ENCODE measurements at regions not wholly inside any gene's neighbourhood (a gene's known extent, or its start where the extent isn't known, plus 50 kb on each side); places are given as distances from the start of the nearest gene placed in this dataset.

DNA sequence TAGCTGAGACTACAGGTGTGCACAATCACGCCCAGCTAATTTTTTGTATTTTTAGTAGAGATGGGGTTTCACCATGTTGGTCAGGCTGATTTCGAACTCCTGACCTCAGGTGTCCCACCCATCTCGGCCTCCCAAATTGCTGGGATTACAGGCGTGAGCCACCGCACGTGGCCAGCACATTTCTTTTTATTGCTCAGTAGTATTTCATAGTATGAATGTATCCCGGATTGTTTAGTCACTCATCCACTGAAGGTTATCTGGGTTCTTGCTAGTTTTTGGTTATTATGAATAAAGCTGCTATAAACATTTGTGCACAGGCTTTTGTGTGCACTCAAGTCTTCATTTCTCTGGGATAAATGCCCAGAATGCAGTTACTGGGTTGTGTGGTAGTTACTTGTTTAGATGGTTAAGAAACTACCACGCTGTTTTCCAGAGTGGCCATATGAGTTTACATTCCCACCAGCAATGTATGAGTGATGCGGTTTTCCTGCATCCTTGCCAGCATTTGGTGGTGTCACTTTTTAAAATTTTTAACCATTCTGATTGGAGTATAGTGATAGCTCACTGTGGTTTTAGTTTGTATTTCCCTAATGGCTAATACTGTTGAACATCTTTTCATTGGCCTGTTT is 275.8 kb upstream of the LYZL1 start:
- ATAC-seq, result no peak
- no peak for DNase-seq
- Histone ChIP-seq H3K4me3 (no peak overlapping the region), H3K27me3 (no peaks in the 10 kb centered on the region), H3K36me3 (replicated peaks in 1 of 2; ENCODE audit: insufficient read depth in 1 of 2, low read depth in 2 of 2) (no peaks in the 10 kb centered on the region), H3K27ac (no peak overlapping the region), H3K9me3 (no peaks in the 10 kb centered on the region), H3K4me1 (peaks cover 7% of the 10 kb centered on the region)
- TF ChIP-seq, protein P1, sequence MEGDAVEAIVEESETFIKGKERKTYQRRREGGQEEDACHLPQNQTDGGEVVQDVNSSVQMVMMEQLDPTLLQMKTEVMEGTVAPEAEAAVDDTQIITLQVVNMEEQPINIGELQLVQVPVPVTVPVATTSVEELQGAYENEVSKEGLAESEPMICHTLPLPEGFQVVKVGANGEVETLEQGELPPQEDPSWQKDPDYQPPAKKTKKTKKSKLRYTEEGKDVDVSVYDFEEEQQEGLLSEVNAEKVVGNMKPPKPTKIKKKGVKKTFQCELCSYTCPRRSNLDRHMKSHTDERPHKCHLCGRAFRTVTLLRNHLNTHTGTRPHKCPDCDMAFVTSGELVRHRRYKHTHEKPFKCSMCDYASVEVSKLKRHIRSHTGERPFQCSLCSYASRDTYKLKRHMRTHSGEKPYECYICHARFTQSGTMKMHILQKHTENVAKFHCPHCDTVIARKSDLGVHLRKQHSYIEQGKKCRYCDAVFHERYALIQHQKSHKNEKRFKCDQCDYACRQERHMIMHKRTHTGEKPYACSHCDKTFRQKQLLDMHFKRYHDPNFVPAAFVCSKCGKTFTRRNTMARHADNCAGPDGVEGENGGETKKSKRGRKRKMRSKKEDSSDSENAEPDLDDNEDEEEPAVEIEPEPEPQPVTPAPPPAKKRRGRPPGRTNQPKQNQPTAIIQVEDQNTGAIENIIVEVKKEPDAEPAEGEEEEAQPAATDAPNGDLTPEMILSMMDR (IDR thresholded peaks at IDR 0.05), result no peak
- no peak for TF ChIP-seq POLR2A (IDR thresholded peaks at IDR 0.05)
- intact Hi-C loops (cut with DNase I), result no loop called here
- WGBS, 2 donors, result 63 to 65% methylated on average over 9 of the region's 9 CpGs

DNA sequence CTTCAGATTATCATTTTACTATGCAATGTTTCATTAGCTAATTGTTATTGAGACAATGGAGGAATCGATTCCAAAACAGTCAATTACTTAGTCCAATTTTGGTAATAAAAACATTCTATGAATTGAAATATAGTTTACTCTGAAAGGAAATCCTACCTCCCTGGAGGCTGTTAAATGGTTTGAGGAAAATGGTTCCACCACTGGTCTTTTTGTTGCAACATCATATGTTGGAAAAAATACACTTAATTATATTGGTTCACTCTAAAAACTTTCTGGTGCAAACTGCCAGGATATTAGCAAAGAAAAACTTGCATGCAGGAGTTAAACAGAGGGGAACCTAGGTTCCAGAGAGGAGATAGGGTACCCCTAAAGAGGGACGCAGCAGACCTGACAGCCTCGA is 267.3 kb upstream of the LYZL1 start:
- H3K36me3 ChIP-seq (replicated peaks in 1 of 2; ENCODE audit: insufficient read depth in 1 of 2, low read depth in 2 of 2), result no peaks in the 10 kb centered on the region
- no peak overlapping the region for H3K27ac ChIP-seq
- no peaks in the 10 kb centered on the region for H3K4me1 ChIP-seq
- no peaks in the 10 kb centered on the region for H3K9me3 ChIP-seq
- DNase-seq, result no peak
- no peak overlapping the region for H3K4me3 ChIP-seq
- intact Hi-C loops (cut with DNase I), result no loop called here
- H3K27me3 ChIP-seq, result no peaks in the 10 kb centered on the region
- no peak for TF ChIP-seq POLR2A (IDR thresholded peaks at IDR 0.05)
- TF ChIP-seq, protein P1 (IDR thresholded peaks at IDR 0.05), result no peak
- WGBS, 2 donors, result 68 to 73% methylated on average over 3 of the region's 3 CpGs
- no peak for ATAC-seq

DNA sequence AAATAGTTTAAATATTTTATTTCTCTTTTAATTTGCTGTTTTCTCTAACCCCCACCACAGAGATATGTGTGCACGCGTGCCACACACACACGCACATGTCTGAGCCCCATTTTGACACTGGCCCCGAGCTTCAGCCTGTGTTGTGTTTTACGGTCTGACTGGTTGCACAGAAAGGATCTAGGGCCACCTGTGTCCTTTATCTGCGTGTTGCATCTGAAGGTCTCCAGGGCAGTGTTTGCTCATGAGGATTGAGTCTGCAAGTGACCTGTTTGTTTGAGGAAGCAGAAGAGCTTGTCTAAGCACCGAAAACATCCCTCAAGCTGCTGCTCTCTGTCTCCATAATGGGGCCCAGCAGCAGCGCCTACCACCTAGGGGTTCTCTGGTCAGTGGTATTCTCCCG is 266.4 kb upstream of the LYZL1 start:
- no peaks in the 10 kb centered on the region for H3K27me3 ChIP-seq
- WGBS, 2 donors, result 63 to 75% methylated on average over 9 of the region's 9 CpGs
- no peak overlapping the region for H3K27ac ChIP-seq
- intact Hi-C loops (cut with DNase I), result no loop called here
- H3K36me3 ChIP-seq (replicated peaks in 1 of 2; ENCODE audit: insufficient read depth in 1 of 2, low read depth in 2 of 2), result no peaks in the 10 kb centered on the region
- ATAC-seq, result no peak
- no peaks in the 10 kb centered on the region for H3K9me3 ChIP-seq
- TF ChIP-seq, protein P1 (IDR thresholded peaks at IDR 0.05), result no peak
- no peak for TF ChIP-seq POLR2A (IDR thresholded peaks at IDR 0.05)
- no peak overlapping the region for H3K4me3 ChIP-seq
- H3K4me1 ChIP-seq, result no peaks in the 10 kb centered on the region
- DNase-seq, result no peak

DNA sequence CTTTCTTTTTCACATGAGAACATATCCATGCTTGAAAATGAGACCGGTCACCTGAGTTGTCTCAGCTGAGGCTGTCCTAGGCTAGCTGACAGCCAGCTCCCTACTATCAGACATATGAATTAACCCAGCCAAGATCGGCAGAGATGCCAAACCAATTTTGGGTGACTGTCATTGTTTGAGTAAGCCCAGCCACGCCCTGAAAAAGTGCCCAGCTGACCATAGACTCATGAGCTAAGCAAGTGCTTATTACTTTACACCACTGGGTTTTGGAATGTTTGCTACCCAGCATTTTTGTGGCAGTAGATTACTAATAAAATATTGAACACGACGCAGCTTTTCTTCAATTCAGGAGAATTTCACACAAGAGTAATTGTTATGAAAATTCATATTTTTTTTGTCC is 265.2 kb upstream of the LYZL1 start:
- 65% methylated on average over 5 of the region's 5 CpGs for WGBS, 2 donors
- Histone ChIP-seq H3K27ac (no peak overlapping the region), H3K4me3 (no peak overlapping the region), H3K4me1 (no peaks in the 10 kb centered on the region), H3K36me3 (replicated peaks in 1 of 2; ENCODE audit: insufficient read depth in 1 of 2, low read depth in 2 of 2) (no peaks in the 10 kb centered on the region), H3K9me3 (no peaks in the 10 kb centered on the region), H3K27me3 (no peaks in the 10 kb centered on the region)
- DNase-seq, result no peak
- no peak for ATAC-seq
- TF ChIP-seq POLR2A (IDR thresholded peaks at IDR 0.05), result no peak
- TF ChIP-seq, protein P1 (IDR thresholded peaks at IDR 0.05), result no peak
- intact Hi-C loops (cut with DNase I), result no loop called here

DNA sequence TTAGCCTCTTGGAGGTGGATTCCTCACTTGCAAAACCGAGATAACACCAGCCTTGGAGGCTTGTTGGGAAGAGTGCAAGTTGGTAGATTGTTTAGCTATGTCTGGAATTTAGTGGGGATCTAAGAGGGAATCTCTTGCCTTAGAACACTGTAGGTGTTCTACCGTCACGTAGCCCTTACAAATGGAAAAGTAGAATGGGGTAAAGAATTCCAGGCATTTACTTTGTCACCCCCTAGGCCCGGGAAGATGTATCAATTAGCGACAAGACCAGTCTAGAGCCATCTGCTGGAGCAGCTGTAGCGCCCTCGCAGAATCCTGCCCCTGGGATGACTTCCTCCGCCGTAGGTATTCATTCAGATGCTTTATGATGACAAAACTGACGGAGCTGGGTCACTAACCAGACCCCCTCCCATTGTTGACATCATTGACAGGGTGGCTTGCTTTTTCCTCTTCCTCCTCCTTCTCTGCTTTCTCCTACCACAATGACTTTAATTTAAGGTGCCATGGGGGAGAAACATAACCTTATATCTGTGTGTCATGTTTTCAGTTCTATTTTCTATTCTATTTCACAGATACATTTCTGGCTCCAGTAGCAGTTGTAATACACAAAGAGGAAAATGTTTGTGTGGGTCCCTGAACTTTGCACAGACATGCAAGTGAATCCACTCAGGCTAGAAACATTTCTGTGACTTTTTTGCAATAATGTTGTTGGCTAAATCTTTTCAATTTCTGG is 262.6 kb upstream of the LYZL1 start:
- no peak overlapping the region for H3K27ac ChIP-seq
- ATAC-seq (no peak), DNase-seq (no peak)
- WGBS, 2 donors, result 77 to 82% methylated on average over 10 of the region's 10 CpGs
- H3K4me1 ChIP-seq, result no peaks in the 10 kb centered on the region
- TF ChIP-seq, protein P1 (IDR thresholded peaks at IDR 0.05), result no peak
- TF ChIP-seq POLR2A (IDR thresholded peaks at IDR 0.05), result no peak
- no peaks in the 10 kb centered on the region for H3K36me3 ChIP-seq (replicated peaks in 1 of 2; ENCODE audit: insufficient read depth in 1 of 2, low read depth in 2 of 2)
- no peaks in the 10 kb centered on the region for H3K27me3 ChIP-seq
- H3K9me3 ChIP-seq, result no peaks in the 10 kb centered on the region
- no peak overlapping the region for H3K4me3 ChIP-seq
- intact Hi-C loops (cut with DNase I), result no loop called here
